ENCODE measurements at regions not wholly inside any gene's neighbourhood (a gene's known extent, or its start where the extent isn't known, plus 50 kb on each side); places are given as distances from the start of the nearest gene placed in this dataset.
A peak's percentile ranks its signal among the peaks of the same experiment; 100 is the strongest.

GRCh38 chr7:118580743-118581382 is 356.4 kb downstream of the ANKRD7 start:
- no peak for FAIRE-seq

- no peak for FAIRE-seq
Measured at GRCh38 chr7:118583641-118584040, 359.1 kb downstream of the ANKRD7 start.

GRCh38 chr7:118586248-118586647 is 361.7 kb downstream of the ANKRD7 start:
- FAIRE-seq, result no peak

GRCh38 chr7:118590107-118590506 is 365.6 kb downstream of the ANKRD7 start:
- no peak for FAIRE-seq

- FAIRE-seq, result no peak
Measured at GRCh38 chr7:118602090-118602489, 377.6 kb downstream of the ANKRD7 start.

GRCh38 chr7:118606602-118607001 is 382.1 kb downstream of the ANKRD7 start:
- FAIRE-seq, result no peak

GRCh38 chr7:118609207-118609606 is 384.7 kb downstream of the ANKRD7 start:
- FAIRE-seq, result no peak

- FAIRE-seq, result no peak
Measured at GRCh38 chr7:118615681-118616080, 391.2 kb downstream of the ANKRD7 start.

GRCh38 chr7:118621810-118622360 is 397.4 kb downstream of the ANKRD7 start:
- FAIRE-seq, result no peak

- no peak for FAIRE-seq
Measured at GRCh38 chr7:118626739-118627138, 402.2 kb downstream of the ANKRD7 start.

- FAIRE-seq, result no peak
Measured at GRCh38 chr7:118627467-118627866, 403.0 kb downstream of the ANKRD7 start.

- FAIRE-seq, result no peak
Measured at GRCh38 chr7:118629898-118630438, 405.5 kb downstream of the ANKRD7 start.

GRCh38 chr7:118642396-118642795 is 417.9 kb downstream of the ANKRD7 start:
- FAIRE-seq, result no peak

- FAIRE-seq, result no peak
Measured at GRCh38 chr7:118644346-118644745, 419.8 kb downstream of the ANKRD7 start.

- FAIRE-seq, result no peak
Measured at GRCh38 chr7:118648002-118648401, 423.5 kb downstream of the ANKRD7 start.

GRCh38 chr7:118657391-118658005 is 433.0 kb downstream of the ANKRD7 start:
- FAIRE-seq, result no peak

- FAIRE-seq, result peak; percentile 61
Measured at GRCh38 chr7:118662266-118662665, 437.8 kb downstream of the ANKRD7 start.

GRCh38 chr7:118664498-118664897 is 440.0 kb downstream of the ANKRD7 start:
- FAIRE-seq, result no peak

- no peak for FAIRE-seq
Measured at GRCh38 chr7:118671149-118671548, 446.6 kb downstream of the ANKRD7 start.

- no peak for FAIRE-seq
Measured at GRCh38 chr7:118684796-118685195, 460.3 kb downstream of the ANKRD7 start.

- no peak for FAIRE-seq
Measured at GRCh38 chr7:118689403-118689802, 464.9 kb downstream of the ANKRD7 start.

- no peak for FAIRE-seq
Measured at GRCh38 chr7:118696879-118697278, 472.4 kb downstream of the ANKRD7 start.

- FAIRE-seq, result no peak
Measured at GRCh38 chr7:118699222-118699621, 474.7 kb downstream of the ANKRD7 start.

GRCh38 chr7:118708741-118709140 is 484.2 kb downstream of the ANKRD7 start:
- no peak for FAIRE-seq
